ENCODE measurements at regions not wholly inside any gene's neighbourhood (a gene's known extent, or its start where the extent isn't known, plus 50 kb on each side); places are given as distances from the start of the nearest gene placed in this dataset.

DNA sequence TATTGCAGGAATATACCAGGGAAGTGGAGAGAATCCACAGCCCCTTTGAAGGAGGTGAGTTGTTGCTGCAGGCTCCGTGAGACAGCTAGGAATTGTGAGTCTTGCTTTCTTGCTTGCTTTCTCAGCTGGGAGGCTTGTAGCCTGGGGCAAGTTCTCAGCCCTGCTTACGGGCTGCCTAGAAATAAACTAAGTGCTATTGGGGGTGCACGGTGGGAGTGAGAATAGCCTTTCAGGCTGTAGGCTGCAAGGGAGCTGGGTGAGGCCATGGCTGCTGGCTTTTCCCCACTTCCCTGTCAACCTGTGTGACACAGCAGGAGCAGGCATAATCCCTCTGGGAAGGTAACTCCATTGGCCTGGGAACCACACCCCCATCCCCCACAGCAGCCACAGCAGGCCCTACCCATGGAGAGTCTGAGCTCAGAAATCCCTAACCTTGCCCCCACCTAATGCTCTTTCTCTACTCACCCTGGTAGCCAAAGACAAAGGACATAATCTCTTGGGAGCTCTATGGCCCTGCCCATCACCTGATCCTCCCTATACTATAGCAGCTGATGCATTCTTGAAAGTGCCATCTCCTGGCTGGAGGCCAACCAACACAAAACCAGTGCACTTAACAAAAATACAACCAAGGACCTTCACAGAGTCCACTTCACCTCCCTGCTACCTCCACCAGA is 113.0 kb downstream of the MMRN1 start:
- H3K4me3 Mint-ChIP-seq, result no peak overlapping the region
- H3K4me1 Mint-ChIP-seq (ENCODE audit: low read depth), result no peaks in the 10 kb centered on the region
- peaks cover 3% of the 10 kb centered on the region for H3K27me3 Mint-ChIP-seq
- H3K36me3 Mint-ChIP-seq, result no peaks in the 10 kb centered on the region
- intact Hi-C loops (cut with micrococcal nuclease), result no loop called here
- ChIA-PET CTCF (no interaction called here), POLR2A (no interaction called here)
- H3K27ac Mint-ChIP-seq, result no peak overlapping the region
- no peaks in the 10 kb centered on the region for H3K9me3 Mint-ChIP-seq
- no peak for DNase-seq

DNA sequence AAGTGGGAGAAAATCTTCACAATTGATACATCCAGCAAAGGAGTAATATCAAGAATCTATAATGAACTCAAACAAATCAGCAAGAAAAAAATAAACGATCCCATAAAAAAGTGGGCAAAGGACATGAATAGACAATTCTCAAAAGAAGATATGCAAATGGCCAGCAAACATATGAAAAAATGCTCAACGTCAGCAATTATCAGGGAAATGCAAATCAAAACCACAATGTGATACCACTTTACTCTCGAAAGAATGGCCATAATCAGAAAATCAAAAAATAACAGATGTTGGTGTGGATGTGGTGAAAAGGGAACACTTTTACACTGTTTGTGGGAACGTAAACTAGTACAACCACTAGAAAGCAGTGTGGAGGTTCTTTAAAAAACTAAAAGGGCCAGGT is 114.3 kb upstream of the CCSER1 start:
- H3K27me3 Mint-ChIP-seq, result peaks cover 2% of the 10 kb centered on the region
- CTCF ChIA-PET, result no interaction called here

DNA sequence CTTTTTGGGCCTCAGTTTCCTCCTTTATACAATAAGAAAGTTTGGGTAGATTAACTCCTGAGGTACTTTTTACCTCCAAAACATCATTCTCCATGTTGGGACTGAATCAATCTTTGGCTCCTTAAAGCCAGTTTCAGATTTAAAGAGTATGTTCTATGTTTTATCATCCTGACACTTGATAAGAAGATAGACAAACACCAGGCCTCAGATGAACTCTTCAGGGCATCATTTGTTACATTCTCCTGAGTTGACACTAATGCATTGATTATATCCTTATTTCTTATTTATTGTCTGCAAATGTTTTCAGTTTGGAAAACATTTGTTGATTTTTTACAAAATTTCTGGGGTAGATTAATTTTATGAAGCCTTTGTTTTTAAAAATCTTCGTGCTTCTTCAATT is 102.7 kb upstream of the CCSER1 start:
- no peak overlapping the region for H3K4me3 Mint-ChIP-seq

More for the DNA sequence above, 114.3 kb upstream of the CCSER1 start:
- intact Hi-C loops (cut with micrococcal nuclease), result no loop called here
- no peak for DNase-seq
- H3K4me1 Mint-ChIP-seq (ENCODE audit: low read depth), result no peaks in the 10 kb centered on the region
- no peaks in the 10 kb centered on the region for H3K36me3 Mint-ChIP-seq
- no peak overlapping the region for H3K4me3 Mint-ChIP-seq
- POLR2A ChIA-PET, result no interaction called here
- no peaks in the 10 kb centered on the region for H3K9me3 Mint-ChIP-seq
- no peak overlapping the region for H3K27ac Mint-ChIP-seq

DNA sequence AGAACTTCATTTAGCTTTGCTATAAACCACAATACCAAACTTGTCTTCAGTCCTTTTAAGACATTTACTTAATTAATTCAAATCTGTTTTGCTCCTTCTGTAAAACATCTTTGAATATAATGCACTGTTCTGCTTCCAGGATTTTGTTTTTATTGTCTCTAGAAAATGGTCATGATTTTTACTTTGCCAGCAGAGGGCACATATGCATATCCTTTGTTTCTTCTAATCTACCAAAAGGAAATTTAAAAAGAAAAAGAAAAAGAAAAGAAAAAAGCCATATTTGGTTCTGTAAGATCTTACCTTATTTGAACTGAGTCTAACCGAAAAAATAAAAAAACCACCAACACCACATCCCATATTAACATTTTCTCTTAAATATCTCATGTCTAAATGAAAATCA is 101.9 kb upstream of the CCSER1 start:
- intact Hi-C loops (cut with micrococcal nuclease), result loop anchor here (10.0 kb wide), 1 partner anchor 270 kb away; no protein-coding TSS in a partner anchor
- POLR2A ChIA-PET, result no interaction called here
- no peak for DNase-seq
- Mint-ChIP-seq H3K36me3 (no peaks in the 10 kb centered on the region), H3K4me1 (ENCODE audit: low read depth) (no peaks in the 10 kb centered on the region), H3K27me3 (no peaks in the 10 kb centered on the region), H3K27ac (no peak overlapping the region), H3K4me3 (no peak overlapping the region), H3K9me3 (no peaks in the 10 kb centered on the region)
- CTCF ChIA-PET, result interaction anchor here (0.9 kb wide), 1 partner anchor 268 kb away, joined by 3 read pairs; no protein-coding TSS in a partner anchor

More for the DNA sequence above, 102.7 kb upstream of the CCSER1 start:
- Mint-ChIP-seq H3K4me1 (ENCODE audit: low read depth) (no peaks in the 10 kb centered on the region), H3K36me3 (no peaks in the 10 kb centered on the region), H3K27ac (no peak overlapping the region), H3K27me3 (no peaks in the 10 kb centered on the region), H3K9me3 (no peaks in the 10 kb centered on the region)
- DNase-seq, result no peak
- intact Hi-C loops (cut with micrococcal nuclease), result loop anchor here (10.0 kb wide), 1 partner anchor 270 kb away; no protein-coding TSS in a partner anchor
- ChIA-PET POLR2A (no interaction called here), CTCF (no interaction called here)

DNA sequence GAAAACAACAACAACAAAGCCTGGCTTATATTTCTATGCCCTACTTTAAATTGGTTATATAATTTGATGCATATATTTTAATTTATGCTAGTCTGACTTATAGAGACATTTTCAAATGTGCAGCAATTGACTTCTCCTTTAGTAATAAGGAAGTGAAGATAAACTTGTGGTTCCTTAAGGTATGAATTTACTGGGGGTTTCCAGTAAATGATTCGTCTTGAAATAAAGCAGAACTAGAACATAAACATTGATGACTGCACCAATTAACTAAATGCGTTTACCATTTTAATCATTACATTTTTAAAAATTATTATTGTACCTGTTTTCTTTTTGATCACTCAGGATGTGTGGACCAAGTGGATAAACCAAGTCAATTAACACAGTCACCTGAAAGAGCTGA is 99.6 kb upstream of the CCSER1 start:
- intact Hi-C loops (cut with micrococcal nuclease), result loop anchor here (10.0 kb wide), 1 partner anchor 267 kb away; no protein-coding TSS in a partner anchor
- Mint-ChIP-seq H3K9me3 (no peaks in the 10 kb centered on the region), H3K4me3 (no peak overlapping the region), H3K27me3 (no peaks in the 10 kb centered on the region), H3K36me3 (no peaks in the 10 kb centered on the region), H3K4me1 (ENCODE audit: low read depth) (no peaks in the 10 kb centered on the region), H3K27ac (no peak overlapping the region)
- DNase-seq, result no peak
- POLR2A ChIA-PET, result no interaction called here
- CTCF ChIA-PET, result no interaction called here

DNA sequence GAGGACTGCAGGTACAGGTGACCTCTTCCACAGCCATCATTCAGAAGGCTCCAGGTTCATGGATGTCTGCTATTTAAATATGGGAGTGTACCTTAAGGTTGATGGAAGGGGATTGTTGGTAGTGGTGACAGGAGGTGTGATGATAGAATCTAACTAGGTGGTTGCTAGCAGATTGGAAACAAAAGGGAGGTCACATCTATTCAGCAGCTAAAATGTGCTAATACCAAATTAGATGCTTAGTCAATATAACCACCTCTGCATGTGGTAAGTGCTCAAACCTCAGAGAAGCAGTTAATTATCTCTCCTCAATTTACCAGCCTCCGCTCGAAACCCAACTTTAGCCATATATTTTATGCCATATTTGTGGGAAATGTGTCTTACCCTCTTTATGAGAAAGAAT is 98.7 kb upstream of the CCSER1 start:
- Mint-ChIP-seq H3K4me1 (ENCODE audit: low read depth) (no peaks in the 10 kb centered on the region), H3K36me3 (no peaks in the 10 kb centered on the region), H3K9me3 (no peaks in the 10 kb centered on the region), H3K4me3 (no peak overlapping the region), H3K27me3 (peaks cover 1% of the 10 kb centered on the region), H3K27ac (no peak overlapping the region)
- POLR2A ChIA-PET, result no interaction called here
- CTCF ChIA-PET, result no interaction called here
- intact Hi-C loops (cut with micrococcal nuclease), result loop anchor here (10.0 kb wide), 1 partner anchor 266 kb away; no protein-coding TSS in a partner anchor
- no peak for DNase-seq

DNA sequence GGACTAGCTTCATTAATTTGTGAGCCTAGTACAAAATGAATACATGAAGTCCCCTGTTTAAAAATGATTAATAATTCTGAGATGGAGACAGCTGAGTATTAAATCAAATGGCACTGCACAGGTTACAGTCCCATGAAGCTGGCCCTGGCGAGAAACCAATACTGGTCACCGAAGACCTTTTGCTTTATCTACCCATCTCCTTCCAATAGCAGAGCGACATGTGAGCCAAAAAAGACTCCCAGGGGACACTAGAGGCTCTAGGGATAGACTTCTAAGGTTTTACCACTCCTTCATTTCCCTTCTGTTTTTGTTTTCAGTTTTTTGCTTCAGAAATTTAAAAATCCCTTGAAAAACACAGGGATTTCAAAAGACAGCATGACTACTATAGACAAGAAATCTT is 97.0 kb upstream of the CCSER1 start:
- POLR2A ChIA-PET, result no interaction called here
- H3K36me3 Mint-ChIP-seq, result no peaks in the 10 kb centered on the region
- DNase-seq, result no peak
- CTCF ChIA-PET, result no interaction called here
- intact Hi-C loops (cut with micrococcal nuclease), result no loop called here
- peaks cover 1% of the 10 kb centered on the region for H3K27me3 Mint-ChIP-seq
- peaks cover 5% of the 10 kb centered on the region for H3K9me3 Mint-ChIP-seq
- H3K4me1 Mint-ChIP-seq (ENCODE audit: low read depth), result no peaks in the 10 kb centered on the region
- no peak overlapping the region for H3K27ac Mint-ChIP-seq
- H3K4me3 Mint-ChIP-seq, result no peak overlapping the region

DNA sequence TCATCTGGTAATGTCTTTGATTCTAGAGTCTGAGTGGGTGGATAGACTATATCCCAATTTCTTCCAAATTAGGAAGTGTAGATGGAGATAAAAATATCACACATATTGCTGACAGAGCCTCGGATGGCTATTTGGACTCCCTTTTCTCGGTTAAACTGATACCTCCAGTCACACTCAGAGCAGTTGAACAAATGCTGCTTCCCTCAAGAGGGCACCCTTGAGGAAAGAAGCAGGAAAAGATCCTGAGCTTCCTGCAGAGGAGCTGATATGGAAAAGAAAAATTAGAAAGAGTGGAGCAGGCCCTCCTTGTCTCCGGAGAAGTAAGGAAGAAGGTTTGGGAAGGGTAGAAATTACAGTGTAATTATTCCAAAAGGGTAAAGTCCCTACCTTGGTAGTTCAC is 96.2 kb upstream of the CCSER1 start:
- peaks cover 5% of the 10 kb centered on the region for H3K9me3 Mint-ChIP-seq
- H3K4me1 Mint-ChIP-seq (ENCODE audit: low read depth), result no peaks in the 10 kb centered on the region
- ChIA-PET POLR2A (no interaction called here), CTCF (no interaction called here)
- no peak overlapping the region for H3K27ac Mint-ChIP-seq
- no peaks in the 10 kb centered on the region for H3K36me3 Mint-ChIP-seq
- H3K4me3 Mint-ChIP-seq, result no peak overlapping the region
- intact Hi-C loops (cut with micrococcal nuclease), result no loop called here
- peaks cover 1% of the 10 kb centered on the region for H3K27me3 Mint-ChIP-seq
- DNase-seq, result no peak

DNA sequence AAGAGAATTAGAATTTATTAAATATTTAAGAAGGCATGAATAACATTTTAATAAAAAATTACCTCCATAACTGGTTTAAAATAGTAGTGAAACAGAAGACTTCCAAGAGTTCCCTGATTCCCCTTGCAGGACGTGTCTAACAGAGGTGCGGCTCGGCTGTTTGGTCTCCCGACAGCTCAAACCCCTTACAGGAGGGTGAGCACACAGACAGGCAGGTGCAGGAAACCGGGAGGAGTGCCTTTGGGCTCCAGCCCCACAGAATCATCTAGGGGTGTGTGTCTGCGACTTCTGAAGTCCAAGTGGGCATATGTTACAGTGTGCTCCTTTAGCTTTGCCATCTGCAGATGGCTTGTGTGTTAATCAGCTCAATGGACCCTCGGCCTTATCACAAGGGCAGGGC is 88.1 kb upstream of the CCSER1 start:
- no peak overlapping the region for H3K27ac Mint-ChIP-seq
- CTCF ChIA-PET, result no interaction called here
- H3K27me3 Mint-ChIP-seq, result peaks cover 2% of the 10 kb centered on the region
- peaks cover 5% of the 10 kb centered on the region for H3K9me3 Mint-ChIP-seq
- POLR2A ChIA-PET, result no interaction called here
- H3K4me3 Mint-ChIP-seq, result no peak overlapping the region
- intact Hi-C loops (cut with micrococcal nuclease), result no loop called here
- H3K36me3 Mint-ChIP-seq, result no peaks in the 10 kb centered on the region
- DNase-seq, result no peak
- H3K4me1 Mint-ChIP-seq (ENCODE audit: low read depth), result no peaks in the 10 kb centered on the region

DNA sequence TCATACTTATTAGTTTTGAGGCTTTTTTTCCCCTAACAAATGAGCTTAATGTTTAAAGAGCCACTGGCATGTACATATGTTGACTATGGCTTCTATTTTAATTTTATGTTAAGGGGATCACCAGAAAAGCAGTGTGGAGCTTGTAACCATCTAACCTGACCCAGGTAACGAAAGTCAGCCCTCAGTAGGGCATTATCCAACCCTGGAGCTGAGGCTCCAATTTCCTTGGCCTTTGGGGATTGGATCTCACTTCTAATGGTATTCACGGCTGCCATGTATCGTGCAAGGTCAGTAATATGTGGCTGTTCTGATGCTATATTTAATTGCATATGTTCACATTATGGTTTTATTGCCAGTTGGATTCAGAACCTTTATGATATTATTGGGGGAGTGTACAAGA is 75.2 kb upstream of the CCSER1 start:
- intact Hi-C loops (cut with micrococcal nuclease), result no loop called here
- DNase-seq, result no peak
- no peak overlapping the region for H3K4me3 Mint-ChIP-seq
- CTCF ChIA-PET, result no interaction called here
- POLR2A ChIA-PET, result no interaction called here
- no peak overlapping the region for H3K27ac Mint-ChIP-seq
- no peaks in the 10 kb centered on the region for H3K36me3 Mint-ChIP-seq
- H3K9me3 Mint-ChIP-seq, result no peaks in the 10 kb centered on the region
- peaks cover 2% of the 10 kb centered on the region for H3K27me3 Mint-ChIP-seq
- H3K4me1 Mint-ChIP-seq (ENCODE audit: low read depth), result no peaks in the 10 kb centered on the region

DNA sequence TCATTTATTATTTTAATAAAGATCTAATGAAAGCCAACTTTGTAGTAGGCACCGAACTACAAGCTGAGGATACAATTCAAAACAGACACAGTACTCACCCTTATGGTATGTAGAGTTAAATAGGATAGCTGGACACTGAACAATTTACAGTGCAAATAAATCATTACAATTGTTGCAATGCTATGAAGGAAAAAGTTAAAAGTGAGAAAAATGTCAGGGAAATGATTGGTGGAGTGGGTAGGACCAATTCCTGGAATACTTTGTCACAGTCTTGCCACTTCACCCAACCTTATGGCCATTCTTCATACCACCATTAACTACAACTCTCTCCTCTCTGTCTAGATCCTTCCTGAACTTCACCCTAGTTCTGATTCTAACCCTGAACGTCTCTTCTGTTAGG is 70.1 kb upstream of the CCSER1 start:
- Mint-ChIP-seq H3K4me3 (no peak overlapping the region), H3K27me3 (peaks cover 2% of the 10 kb centered on the region), H3K4me1 (ENCODE audit: low read depth) (no peaks in the 10 kb centered on the region), H3K9me3 (no peaks in the 10 kb centered on the region), H3K27ac (no peak overlapping the region), H3K36me3 (no peaks in the 10 kb centered on the region)
- ChIA-PET CTCF (interaction anchor here (0.6 kb wide), 1 partner anchor 95 kb away, joined by 3 read pairs; no protein-coding TSS in a partner anchor), POLR2A (no interaction called here)
- no peak for DNase-seq
- intact Hi-C loops (cut with micrococcal nuclease), result no loop called here

DNA sequence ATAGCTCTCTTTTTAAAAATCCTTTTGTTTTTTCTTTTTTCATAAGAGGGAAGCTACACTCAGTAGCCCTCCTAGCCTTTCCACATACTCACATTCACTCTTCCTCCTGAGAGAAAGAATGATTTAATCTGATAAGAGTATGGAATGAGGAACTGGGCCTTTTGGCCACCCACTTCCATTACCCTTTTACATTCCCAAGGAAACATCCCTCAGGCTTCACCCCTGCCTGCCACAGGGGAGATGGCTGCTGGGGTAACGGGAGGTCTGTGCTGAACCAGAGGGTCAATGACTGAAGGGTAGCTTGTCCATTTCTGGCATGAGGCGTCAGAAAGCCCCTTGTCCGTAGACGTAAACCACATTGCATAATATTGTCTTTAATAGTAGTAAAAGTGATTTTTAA is 67.2 kb upstream of the CCSER1 start:
- Mint-ChIP-seq H3K4me1 (ENCODE audit: low read depth) (no peaks in the 10 kb centered on the region), H3K4me3 (no peak overlapping the region), H3K9me3 (no peaks in the 10 kb centered on the region), H3K27me3 (peaks cover 2% of the 10 kb centered on the region), H3K27ac (no peak overlapping the region), H3K36me3 (no peaks in the 10 kb centered on the region)
- ChIA-PET CTCF (no interaction called here), POLR2A (no interaction called here)
- intact Hi-C loops (cut with micrococcal nuclease), result no loop called here
- DNase-seq, result no peak

DNA sequence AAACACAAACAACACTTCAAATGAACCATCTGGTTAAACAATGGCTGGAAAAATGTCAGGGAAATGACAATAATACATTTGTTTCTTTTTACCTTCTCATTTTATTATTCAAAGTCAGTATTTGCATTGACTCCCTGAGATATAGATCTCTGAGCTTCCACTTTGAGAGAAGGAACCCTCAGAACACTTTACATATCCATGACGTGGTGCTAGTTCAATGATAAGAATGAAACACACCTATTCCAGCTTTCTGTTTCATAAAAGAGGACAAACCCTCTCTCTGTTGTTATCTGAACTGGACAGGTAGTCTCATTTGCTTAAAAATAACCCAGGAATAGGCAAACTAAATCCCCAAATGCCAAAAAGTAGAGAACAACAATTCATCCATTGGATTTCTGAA is 65.3 kb upstream of the CCSER1 start:
- intact Hi-C loops (cut with micrococcal nuclease), result no loop called here
- H3K27me3 Mint-ChIP-seq, result peaks cover 2% of the 10 kb centered on the region
- POLR2A ChIA-PET, result no interaction called here
- CTCF ChIA-PET, result no interaction called here
- no peaks in the 10 kb centered on the region for H3K4me1 Mint-ChIP-seq (ENCODE audit: low read depth)
- no peaks in the 10 kb centered on the region for H3K9me3 Mint-ChIP-seq
- no peak overlapping the region for H3K27ac Mint-ChIP-seq
- no peak for DNase-seq
- H3K4me3 Mint-ChIP-seq, result no peak overlapping the region
- no peaks in the 10 kb centered on the region for H3K36me3 Mint-ChIP-seq

Data from activated CD4-positive, alpha-beta memory T cell treated with anti-CD3 and anti-CD28 coated beads for 36 hours (primary cell).